ENCODE measurements at regions not wholly inside any gene's neighbourhood (a gene's known extent, or its start where the extent isn't known, plus 50 kb on each side); places are given as distances from the start of the nearest gene placed in this dataset.

DNA sequence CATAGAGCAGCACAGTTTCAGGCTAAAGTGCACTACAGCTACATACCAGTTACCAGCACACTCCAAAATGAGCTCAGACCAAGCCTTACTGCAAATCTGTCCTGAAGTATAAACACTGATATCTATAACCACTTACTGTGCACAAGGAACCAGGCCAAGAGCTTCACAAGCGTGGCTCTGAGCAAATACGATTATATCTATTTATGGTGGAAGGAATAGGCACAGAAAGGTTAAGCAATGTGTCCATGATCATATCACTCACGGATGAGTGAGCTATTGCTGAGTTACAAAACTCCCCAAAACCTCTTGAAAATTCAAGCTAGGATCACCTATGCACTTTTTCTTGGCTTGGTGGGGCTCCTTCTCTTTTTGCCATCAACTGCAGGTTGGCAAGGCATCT, 84.9 kb downstream of the GPAM start:
- no peak for DNase-seq (ENCODE audit: low read depth, low spot score)
- BruUV-seq (replicated peaks), result no TSS peak
- H3K79me2 ChIP-seq (ENCODE audit: control insufficient read depth, insufficient read depth, low read length), result no peaks in the 10 kb centered on the region
- H3K27me3 ChIP-seq (ENCODE audit: control insufficient read depth in 2 of 2, insufficient read depth in 2 of 2, low read length in 2 of 2), result no peaks in the 10 kb centered on the region
- dilution Hi-C loops (cut with MboI; ENCODE audit: extremely low pct_ligation_motif_present, low sequenced_read_pairs), result no loop called here
- H3K9me3 ChIP-seq (replicated peaks; ENCODE audit: control insufficient read depth, insufficient read depth, low read length), result no peaks in the 10 kb centered on the region
- H3K9ac ChIP-seq (replicated peaks; ENCODE audit: extremely low read depth, insufficient read depth, low read length), result no peak overlapping the region
- H2AFZ ChIP-seq (ENCODE audit: low read depth, low read length), result no peak overlapping the region
- TF ChIP-seq JUN (IDR thresholded peaks at IDR 0.05; ENCODE audit: borderline replicate concordance, insufficient read depth, insufficient read length, low read depth) (no peak), MYC (IDR thresholded peaks at IDR 0.05; ENCODE audit: low read depth, low read length) (no peak)
- H3K36me3 ChIP-seq (ENCODE audit: control insufficient read depth in 2 of 2, extremely low read depth in 1 of 2, insufficient read depth in 2 of 2, low read length in 2 of 2), result no peaks in the 10 kb centered on the region
- H3K4me1 ChIP-seq (ENCODE audit: control insufficient read depth, extremely low read depth, insufficient read depth, low read length), result no peaks in the 10 kb centered on the region
- no peak overlapping the region for H3K4me3 ChIP-seq (replicated peaks in 1 of 3; ENCODE audit: insufficient read depth in 1 of 3, low read depth in 1 of 3, low read length in 3 of 3)
- no peak overlapping the region for H3K4me2 ChIP-seq (ENCODE audit: insufficient read depth, low read length)
- H3K27ac ChIP-seq (ENCODE audit: insufficient read depth, low read depth, low read length), result no peak overlapping the region
- H3K9me1 ChIP-seq (replicated peaks; ENCODE audit: control insufficient read depth, extremely low read depth, insufficient read depth, low read length), result no peaks in the 10 kb centered on the region
- no peak for FAIRE-seq
- intact Hi-C loops (cut with micrococcal nuclease), result no loop called here
- ChIA-PET POLR2A (no interaction called here), CTCF (no interaction called here)
- H4K20me1 ChIP-seq (replicated peaks; ENCODE audit: control insufficient read depth, extremely low read depth, insufficient read depth, low read length), result no peaks in the 10 kb centered on the region

Data from endothelial cell of umbilical vein (primary cell).